ENCODE measurements at regions not wholly inside any gene's neighbourhood (a gene's known extent, or its start where the extent isn't known, plus 50 kb on each side); places are given as distances from the start of the nearest gene placed in this dataset.

DNA sequence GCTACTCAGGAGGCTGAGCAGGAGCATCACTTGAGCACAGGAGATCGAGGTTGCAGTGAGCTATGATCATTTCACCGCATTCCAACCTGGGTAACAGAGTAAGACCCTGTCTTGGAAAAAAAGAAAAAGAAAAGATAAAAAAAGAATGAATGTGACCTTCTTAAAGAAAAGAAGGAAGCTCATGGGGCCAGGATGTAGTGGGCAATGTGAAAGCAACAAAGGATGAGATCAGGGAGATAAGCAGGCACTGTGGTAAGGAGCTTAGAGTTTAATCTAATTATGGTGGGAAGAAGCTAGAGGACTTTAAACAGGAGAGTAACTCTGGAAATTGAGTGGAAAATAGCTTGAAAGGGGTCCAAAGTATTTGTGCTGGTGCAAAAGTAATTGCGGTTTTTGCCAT is 231.6 kb upstream of the UBE2E2 start:
- H3K4me1 ChIP-seq (ENCODE audit: control insufficient read depth, insufficient read depth, low read length), result no peaks in the 10 kb centered on the region
- no peak overlapping the region for H3K27ac ChIP-seq (ENCODE audit: extremely low read depth, low read depth, low read length)
- POLR2A ChIA-PET, result no interaction called here
- H3K36me3 ChIP-seq (ENCODE audit: control insufficient read depth in 2 of 2, insufficient read depth in 1 of 2, low read length in 2 of 2), result no peaks in the 10 kb centered on the region
- TF ChIP-seq, protein P1, sequence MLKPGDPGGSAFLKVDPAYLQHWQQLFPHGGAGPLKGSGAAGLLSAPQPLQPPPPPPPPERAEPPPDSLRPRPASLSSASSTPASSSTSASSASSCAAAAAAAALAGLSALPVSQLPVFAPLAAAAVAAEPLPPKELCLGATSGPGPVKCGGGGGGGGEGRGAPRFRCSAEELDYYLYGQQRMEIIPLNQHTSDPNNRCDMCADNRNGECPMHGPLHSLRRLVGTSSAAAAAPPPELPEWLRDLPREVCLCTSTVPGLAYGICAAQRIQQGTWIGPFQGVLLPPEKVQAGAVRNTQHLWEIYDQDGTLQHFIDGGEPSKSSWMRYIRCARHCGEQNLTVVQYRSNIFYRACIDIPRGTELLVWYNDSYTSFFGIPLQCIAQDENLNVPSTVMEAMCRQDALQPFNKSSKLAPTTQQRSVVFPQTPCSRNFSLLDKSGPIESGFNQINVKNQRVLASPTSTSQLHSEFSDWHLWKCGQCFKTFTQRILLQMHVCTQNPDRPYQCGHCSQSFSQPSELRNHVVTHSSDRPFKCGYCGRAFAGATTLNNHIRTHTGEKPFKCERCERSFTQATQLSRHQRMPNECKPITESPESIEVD (tag by site-specific recombination; IDR thresholded peaks at IDR 0.05), result no peak
- TF ChIP-seq ZNF571 (tag by site-specific recombination; IDR thresholded peaks at IDR 0.05) (no peak), ZNF837 (tag by site-specific recombination; IDR thresholded peaks at IDR 0.05) (no peak), ZIC2 (tag by site-specific recombination; IDR thresholded peaks at IDR 0.05) (no peak), KLF16 (tag by site-specific recombination; IDR thresholded peaks at IDR 0.05) (no peak), ZFP37 (tag by site-specific recombination; IDR thresholded peaks at IDR 0.05) (no peak), ZNF24 (tag by site-specific recombination; IDR thresholded peaks at IDR 0.05) (no peak), IKZF3 (tag by site-specific recombination; IDR thresholded peaks at IDR 0.05) (no peak), ZNF600 (tag by site-specific recombination; IDR thresholded peaks at IDR 0.05) (no peak), ZNF292 (tag by site-specific recombination; IDR thresholded peaks at IDR 0.05; ENCODE audit: borderline replicate concordance, low read depth) (no peak), YY2 (tag by site-specific recombination; IDR thresholded peaks at IDR 0.05) (no peak)
- TF ChIP-seq, protein P2, sequence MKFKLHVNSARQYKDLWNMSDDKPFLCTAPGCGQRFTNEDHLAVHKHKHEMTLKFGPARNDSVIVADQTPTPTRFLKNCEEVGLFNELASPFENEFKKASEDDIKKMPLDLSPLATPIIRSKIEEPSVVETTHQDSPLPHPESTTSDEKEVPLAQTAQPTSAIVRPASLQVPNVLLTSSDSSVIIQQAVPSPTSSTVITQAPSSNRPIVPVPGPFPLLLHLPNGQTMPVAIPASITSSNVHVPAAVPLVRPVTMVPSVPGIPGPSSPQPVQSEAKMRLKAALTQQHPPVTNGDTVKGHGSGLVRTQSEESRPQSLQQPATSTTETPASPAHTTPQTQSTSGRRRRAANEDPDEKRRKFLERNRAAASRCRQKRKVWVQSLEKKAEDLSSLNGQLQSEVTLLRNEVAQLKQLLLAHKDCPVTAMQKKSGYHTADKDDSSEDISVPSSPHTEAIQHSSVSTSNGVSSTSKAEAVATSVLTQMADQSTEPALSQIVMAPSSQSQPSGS (tag by site-specific recombination; IDR thresholded peaks at IDR 0.05; ENCODE audit: low read depth), result no peak
- no peak overlapping the region for H3K4me3 ChIP-seq (ENCODE audit: low read depth, low read length)
- no peaks in the 10 kb centered on the region for H3K9me3 ChIP-seq (ENCODE audit: control insufficient read depth, insufficient read depth, low read depth, low read length)
- CTCF ChIA-PET, result interaction anchor here (0.6 to 1.1 kb wide), 2 partner anchors 11 to 347 kb away, joined by 3 to 5 read pairs; no protein-coding TSS in a partner anchor

DNA sequence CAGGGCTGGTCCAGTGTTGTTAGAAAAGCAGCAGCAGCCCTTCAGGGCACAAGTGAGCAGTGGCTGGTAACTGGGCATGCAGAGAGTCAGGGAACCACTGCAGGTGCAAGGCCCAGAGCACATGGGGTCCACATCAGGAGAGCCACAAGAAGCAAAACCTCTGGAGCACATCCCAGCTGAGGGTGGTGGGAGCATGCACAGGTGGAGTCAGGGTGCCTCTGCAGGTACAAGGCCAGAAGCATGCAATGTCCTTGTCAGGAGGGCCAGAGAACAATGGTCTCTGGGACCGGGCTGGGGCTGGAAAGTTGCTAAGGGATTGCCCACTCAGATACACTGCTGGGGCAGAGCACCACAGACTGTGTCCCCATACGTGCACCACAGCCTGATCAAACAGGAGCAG is 226.1 kb upstream of the UBE2E2 start:
- Histone ChIP-seq H3K4me1 (ENCODE audit: control insufficient read depth, insufficient read depth, low read length) (no peaks in the 10 kb centered on the region), H3K27ac (ENCODE audit: extremely low read depth, low read depth, low read length) (no peak overlapping the region), H3K4me3 (ENCODE audit: low read depth, low read length) (no peak overlapping the region), H3K9me3 (ENCODE audit: control insufficient read depth, insufficient read depth, low read depth, low read length) (no peaks in the 10 kb centered on the region), H3K36me3 (ENCODE audit: control insufficient read depth in 2 of 2, insufficient read depth in 1 of 2, low read length in 2 of 2) (no peaks in the 10 kb centered on the region)
- ChIA-PET POLR2A (no interaction called here), CTCF (interaction anchor here (0.9 kb wide), 1 partner anchor 54 kb away, joined by 3 read pairs; no protein-coding TSS in a partner anchor)
- TF ChIP-seq ZBTB7A (tag by site-specific recombination; IDR thresholded peaks at IDR 0.05; ENCODE audit: low read depth) (no peak), ZNF394 (tag by site-specific recombination; IDR thresholded peaks at IDR 0.05; ENCODE audit: borderline replicate concordance) (no peak), KLF1 (tag by site-specific recombination; IDR thresholded peaks at IDR 0.05) (no peak), HOXC10 (CRISPR knock-in tag; IDR thresholded peaks at IDR 0.05) (no peak), ZBTB17 (tag by site-specific recombination; IDR thresholded peaks at IDR 0.05) (no peak), FEZF1 (tag by site-specific recombination; IDR thresholded peaks at IDR 0.05) (no peak), ZNF292 (tag by site-specific recombination; IDR thresholded peaks at IDR 0.05; ENCODE audit: borderline replicate concordance, low read depth) (no peak), ZNF677 (tag by site-specific recombination; IDR thresholded peaks at IDR 0.05) (no peak), ZNF239 (tag by site-specific recombination; IDR thresholded peaks at IDR 0.05) (no peak), KLF7 (tag by site-specific recombination; IDR thresholded peaks at IDR 0.05; ENCODE audit: borderline replicate concordance) (no peak), ZNF214 (tag by site-specific recombination; IDR thresholded peaks at IDR 0.05; ENCODE audit: borderline replicate concordance) (no peak), ZNF433 (tag by site-specific recombination; IDR thresholded peaks at IDR 0.05; ENCODE audit: low read depth) (no peak)
- TF ChIP-seq, protein P3, sequence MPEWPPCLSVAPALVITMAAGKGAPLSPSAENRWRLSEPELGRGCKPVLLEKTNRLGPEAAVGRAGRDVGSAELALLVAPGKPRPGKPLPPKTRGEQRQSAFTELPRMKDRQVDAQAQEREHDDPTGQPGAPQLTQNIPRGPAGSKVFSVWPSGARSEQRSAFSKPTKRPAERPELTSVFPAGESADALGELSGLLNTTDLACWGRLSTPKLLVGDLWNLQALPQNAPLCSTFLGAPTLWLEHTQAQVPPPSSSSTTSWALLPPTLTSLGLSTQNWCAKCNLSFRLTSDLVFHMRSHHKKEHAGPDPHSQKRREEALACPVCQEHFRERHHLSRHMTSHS (tag by site-specific recombination; IDR thresholded peaks at IDR 0.05), result no peak
- TF ChIP-seq, protein P4, sequence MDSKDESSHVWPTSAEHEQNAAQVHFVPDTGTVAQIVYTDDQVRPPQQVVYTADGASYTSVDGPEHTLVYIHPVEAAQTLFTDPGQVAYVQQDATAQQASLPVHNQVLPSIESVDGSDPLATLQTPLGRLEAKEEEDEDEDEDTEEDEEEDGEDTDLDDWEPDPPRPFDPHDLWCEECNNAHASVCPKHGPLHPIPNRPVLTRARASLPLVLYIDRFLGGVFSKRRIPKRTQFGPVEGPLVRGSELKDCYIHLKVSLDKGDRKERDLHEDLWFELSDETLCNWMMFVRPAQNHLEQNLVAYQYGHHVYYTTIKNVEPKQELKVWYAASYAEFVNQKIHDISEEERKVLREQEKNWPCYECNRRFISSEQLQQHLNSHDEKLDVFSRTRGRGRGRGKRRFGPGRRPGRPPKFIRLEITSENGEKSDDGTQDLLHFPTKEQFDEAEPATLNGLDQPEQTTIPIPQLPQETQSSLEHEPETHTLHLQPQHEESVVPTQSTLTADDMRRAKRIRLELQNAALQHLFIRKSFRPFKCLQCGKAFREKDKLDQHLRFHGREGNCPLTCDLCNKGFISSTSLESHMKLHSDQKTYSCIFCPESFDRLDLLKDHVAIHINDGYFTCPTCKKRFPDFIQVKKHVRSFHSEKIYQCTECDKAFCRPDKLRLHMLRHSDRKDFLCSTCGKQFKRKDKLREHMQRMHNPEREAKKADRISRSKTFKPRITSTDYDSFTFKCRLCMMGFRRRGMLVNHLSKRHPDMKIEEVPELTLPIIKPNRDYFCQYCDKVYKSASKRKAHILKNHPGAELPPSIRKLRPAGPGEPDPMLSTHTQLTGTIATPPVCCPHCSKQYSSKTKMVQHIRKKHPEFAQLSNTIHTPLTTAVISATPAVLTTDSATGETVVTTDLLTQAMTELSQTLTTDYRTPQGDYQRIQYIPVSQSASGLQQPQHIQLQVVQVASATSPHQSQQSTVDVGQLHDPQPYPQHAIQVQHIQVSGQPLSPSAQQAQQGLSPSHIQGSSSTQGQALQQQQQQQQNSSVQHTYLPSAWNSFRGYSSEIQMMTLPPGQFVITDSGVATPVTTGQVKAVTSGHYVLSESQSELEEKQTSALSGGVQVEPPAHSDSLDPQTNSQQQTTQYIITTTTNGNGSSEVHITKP (tag by site-specific recombination; IDR thresholded peaks at IDR 0.05), result no peak

Data from HEK293 (cell line).